ENCODE measurements at regions not wholly inside any gene's neighbourhood (a gene's known extent, or its start where the extent isn't known, plus 50 kb on each side); places are given as distances from the start of the nearest gene placed in this dataset.

GRCh38 chr15:96225642-96226259 lies 104.7 kb upstream of the NR2F2 start:
- in situ Hi-C loops (cut with HindIII; ENCODE audit: low pct_unique_long_range_greater_than_20kb, low sequenced_read_pairs): no loop called here
- DNase-seq (ENCODE audit: low read depth in 1 of 2, low spot score in 1 of 2): no peak
- no peak for TF ChIP-seq JUND (IDR thresholded peaks at IDR 0.05; ENCODE audit: low read depth)

- DNase-seq (ENCODE audit: low read depth in 1 of 2, low spot score in 1 of 2): peak in 1 of 2 experiments; percentile 43
- no peak for TF ChIP-seq JUND (IDR thresholded peaks at IDR 0.05; ENCODE audit: low read depth)
- in situ Hi-C loops (cut with HindIII; ENCODE audit: low pct_unique_long_range_greater_than_20kb, low sequenced_read_pairs): no loop called here
Measured at GRCh38 chr15:96230526-96231181, 99.8 kb upstream of the NR2F2 start.

GRCh38 chr15:96232335-96232734 lies 98.2 kb upstream of the NR2F2 start:
- no peak for DNase-seq (ENCODE audit: low read depth in 1 of 2, low spot score in 1 of 2)
- no peak for TF ChIP-seq JUND (IDR thresholded peaks at IDR 0.05; ENCODE audit: low read depth)
- in situ Hi-C loops (cut with HindIII; ENCODE audit: low pct_unique_long_range_greater_than_20kb, low sequenced_read_pairs): no loop called here

GRCh38 chr15:96234109-96234892 lies 96.2 kb upstream of the NR2F2 start:
- in situ Hi-C loops (cut with HindIII; ENCODE audit: low pct_unique_long_range_greater_than_20kb, low sequenced_read_pairs): no loop called here
- no peak for TF ChIP-seq JUND (IDR thresholded peaks at IDR 0.05; ENCODE audit: low read depth)
- DNase-seq (ENCODE audit: low read depth in 1 of 2, low spot score in 1 of 2): no peak

- no peak for DNase-seq (ENCODE audit: low read depth in 1 of 2, low spot score in 1 of 2)
- in situ Hi-C loops (cut with HindIII; ENCODE audit: low pct_unique_long_range_greater_than_20kb, low sequenced_read_pairs): no loop called here
- TF ChIP-seq JUND (IDR thresholded peaks at IDR 0.05; ENCODE audit: low read depth): no peak
Measured at GRCh38 chr15:96237002-96237401, 93.5 kb upstream of the NR2F2 start.

GRCh38 chr15:96242761-96243160 lies 87.7 kb upstream of the NR2F2 start:
- no peak for DNase-seq (ENCODE audit: low read depth in 1 of 2, low spot score in 1 of 2)
- no peak for TF ChIP-seq JUND (IDR thresholded peaks at IDR 0.05; ENCODE audit: low read depth)
- in situ Hi-C loops (cut with HindIII; ENCODE audit: low pct_unique_long_range_greater_than_20kb, low sequenced_read_pairs): no loop called here

- no peak for DNase-seq (ENCODE audit: low read depth in 1 of 2, low spot score in 1 of 2)
- in situ Hi-C loops (cut with HindIII; ENCODE audit: low pct_unique_long_range_greater_than_20kb, low sequenced_read_pairs): no loop called here
- no peak for TF ChIP-seq JUND (IDR thresholded peaks at IDR 0.05; ENCODE audit: low read depth)
Measured at GRCh38 chr15:96243701-96244100, 86.8 kb upstream of the NR2F2 start.

GRCh38 chr15:96245252-96245651 lies 85.2 kb upstream of the NR2F2 start:
- in situ Hi-C loops (cut with HindIII; ENCODE audit: low pct_unique_long_range_greater_than_20kb, low sequenced_read_pairs): no loop called here
- TF ChIP-seq JUND (IDR thresholded peaks at IDR 0.05; ENCODE audit: low read depth): no peak
- no peak for DNase-seq (ENCODE audit: low read depth in 1 of 2, low spot score in 1 of 2)

GRCh38 chr15:96246057-96246456 lies 84.4 kb upstream of the NR2F2 start:
- DNase-seq (ENCODE audit: low read depth in 1 of 2, low spot score in 1 of 2): no peak
- in situ Hi-C loops (cut with HindIII; ENCODE audit: low pct_unique_long_range_greater_than_20kb, low sequenced_read_pairs): no loop called here
- TF ChIP-seq JUND (IDR thresholded peaks at IDR 0.05; ENCODE audit: low read depth): no peak

- in situ Hi-C loops (cut with HindIII; ENCODE audit: low pct_unique_long_range_greater_than_20kb, low sequenced_read_pairs): no loop called here
- no peak for TF ChIP-seq JUND (IDR thresholded peaks at IDR 0.05; ENCODE audit: low read depth)
- peak in 1 of 2 experiments; percentile 65 for DNase-seq (ENCODE audit: low read depth in 1 of 2, low spot score in 1 of 2)
Measured at GRCh38 chr15:96247621-96248305, 82.7 kb upstream of the NR2F2 start.

- in situ Hi-C loops (cut with HindIII; ENCODE audit: low pct_unique_long_range_greater_than_20kb, low sequenced_read_pairs): no loop called here
- no peak for TF ChIP-seq JUND (IDR thresholded peaks at IDR 0.05; ENCODE audit: low read depth)
- no peak for DNase-seq (ENCODE audit: low read depth in 1 of 2, low spot score in 1 of 2)
Measured at GRCh38 chr15:96252148-96252547, 78.4 kb upstream of the NR2F2 start.

GRCh38 chr15:96253006-96253747 lies 77.3 kb upstream of the NR2F2 start:
- in situ Hi-C loops (cut with HindIII; ENCODE audit: low pct_unique_long_range_greater_than_20kb, low sequenced_read_pairs): no loop called here
- no peak for DNase-seq (ENCODE audit: low read depth in 1 of 2, low spot score in 1 of 2)
- TF ChIP-seq JUND (IDR thresholded peaks at IDR 0.05; ENCODE audit: low read depth): no peak

Measured in T47D (cell line).